ENCODE measurements at regions not wholly inside any gene's neighbourhood (a gene's known extent, or its start where the extent isn't known, plus 50 kb on each side); places are given as distances from the start of the nearest gene placed in this dataset.

GRCh38 chr2:146229508-146230155 lies 1615.2 kb upstream of the ACVR2A start:
- Histone ChIP-seq H3K9me3 (ENCODE audit: control insufficient read depth in 1 of 2, insufficient read depth in 1 of 2, low read length in 2 of 2) (peaks cover 0 to 3% of the 10 kb centered on the region in 2 experiments), H3K27me3 (ENCODE audit: control insufficient read depth in 1 of 2, insufficient read depth in 2 of 2, low read length in 2 of 2) (no peaks in the 10 kb centered on the region), H3K4me3 (ENCODE audit: low read length) (no peak overlapping the region), H3K4me1 (ENCODE audit: insufficient read depth, low read length) (no peaks in the 10 kb centered on the region), H3K27ac (ENCODE audit: low read depth in 1 of 2, low read length in 2 of 2) (no peak overlapping the region), H3K36me3 (ENCODE audit: insufficient read depth, low read length) (no peaks in the 10 kb centered on the region)
- intact Hi-C loops (cut with DNase I, micrococcal nuclease): no loop called here
- H3K4me3 Mint-ChIP-seq: no peak overlapping the region
- POLR2A ChIA-PET: no interaction called here
- ATAC-seq (ENCODE audit: poor library complexity) (no peak), DNase-seq (no peak)
- TF ChIP-seq, protein P1, sequence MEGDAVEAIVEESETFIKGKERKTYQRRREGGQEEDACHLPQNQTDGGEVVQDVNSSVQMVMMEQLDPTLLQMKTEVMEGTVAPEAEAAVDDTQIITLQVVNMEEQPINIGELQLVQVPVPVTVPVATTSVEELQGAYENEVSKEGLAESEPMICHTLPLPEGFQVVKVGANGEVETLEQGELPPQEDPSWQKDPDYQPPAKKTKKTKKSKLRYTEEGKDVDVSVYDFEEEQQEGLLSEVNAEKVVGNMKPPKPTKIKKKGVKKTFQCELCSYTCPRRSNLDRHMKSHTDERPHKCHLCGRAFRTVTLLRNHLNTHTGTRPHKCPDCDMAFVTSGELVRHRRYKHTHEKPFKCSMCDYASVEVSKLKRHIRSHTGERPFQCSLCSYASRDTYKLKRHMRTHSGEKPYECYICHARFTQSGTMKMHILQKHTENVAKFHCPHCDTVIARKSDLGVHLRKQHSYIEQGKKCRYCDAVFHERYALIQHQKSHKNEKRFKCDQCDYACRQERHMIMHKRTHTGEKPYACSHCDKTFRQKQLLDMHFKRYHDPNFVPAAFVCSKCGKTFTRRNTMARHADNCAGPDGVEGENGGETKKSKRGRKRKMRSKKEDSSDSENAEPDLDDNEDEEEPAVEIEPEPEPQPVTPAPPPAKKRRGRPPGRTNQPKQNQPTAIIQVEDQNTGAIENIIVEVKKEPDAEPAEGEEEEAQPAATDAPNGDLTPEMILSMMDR (IDR thresholded peaks at IDR 0.05): no peak
- peaks cover 12% of the 10 kb centered on the region for H3K9me3 Mint-ChIP-seq
- no peaks in the 10 kb centered on the region for H3K36me3 Mint-ChIP-seq (ENCODE audit: low read depth)
- CTCF ChIA-PET: no interaction called here
- H3K27me3 Mint-ChIP-seq: no peaks in the 10 kb centered on the region
- H3K4me1 Mint-ChIP-seq (ENCODE audit: low read depth): no peaks in the 10 kb centered on the region
- H3K27ac Mint-ChIP-seq: no peak overlapping the region

GRCh38 chr2:146228466-146229058 lies 1616.3 kb upstream of the ACVR2A start:
- H3K9me3 ChIP-seq (ENCODE audit: control insufficient read depth in 1 of 2, insufficient read depth in 1 of 2, low read length in 2 of 2): peaks cover 0 to 3% of the 10 kb centered on the region in 2 experiments
- TF ChIP-seq, protein P1 (IDR thresholded peaks at IDR 0.05): no peak
- no peak overlapping the region for H3K4me3 Mint-ChIP-seq
- peaks cover 12% of the 10 kb centered on the region for H3K9me3 Mint-ChIP-seq
- intact Hi-C loops (cut with DNase I, micrococcal nuclease): no loop called here
- H3K4me3 ChIP-seq (ENCODE audit: low read length): no peak overlapping the region
- ATAC-seq (ENCODE audit: poor library complexity): no peak
- H3K4me1 Mint-ChIP-seq (ENCODE audit: low read depth): no peaks in the 10 kb centered on the region
- CTCF ChIA-PET: no interaction called here
- no peaks in the 10 kb centered on the region for H3K27me3 Mint-ChIP-seq
- no peaks in the 10 kb centered on the region for H3K27me3 ChIP-seq (ENCODE audit: control insufficient read depth in 1 of 2, insufficient read depth in 2 of 2, low read length in 2 of 2)
- H3K36me3 ChIP-seq (ENCODE audit: insufficient read depth, low read length): no peaks in the 10 kb centered on the region
- no peaks in the 10 kb centered on the region for H3K4me1 ChIP-seq (ENCODE audit: insufficient read depth, low read length)
- no peak overlapping the region for H3K27ac ChIP-seq (ENCODE audit: low read depth in 1 of 2, low read length in 2 of 2)
- no peak for DNase-seq
- H3K36me3 Mint-ChIP-seq (ENCODE audit: low read depth): no peaks in the 10 kb centered on the region
- no peak overlapping the region for H3K27ac Mint-ChIP-seq
- POLR2A ChIA-PET: no interaction called here

DNA sequence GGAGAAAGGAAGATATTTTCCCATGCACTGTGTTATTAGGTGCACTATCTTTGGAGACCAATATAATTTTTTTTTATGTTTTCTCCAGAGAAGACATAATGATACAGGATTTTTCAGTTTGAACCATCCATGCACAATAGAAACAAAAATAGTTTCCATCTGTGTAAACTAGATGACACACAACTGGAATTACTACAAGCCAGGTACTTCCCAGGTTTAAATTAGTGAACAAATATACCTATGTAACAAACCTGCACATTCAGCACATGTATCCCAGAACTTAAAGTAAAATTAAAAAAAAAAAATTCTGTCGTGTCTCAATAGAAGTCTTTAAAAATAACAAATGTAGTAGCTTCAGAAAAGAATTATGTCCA lies 1616.8 kb upstream of the ACVR2A start:
- no peak overlapping the region for H3K4me3 ChIP-seq (ENCODE audit: low read length)
- H3K4me1 Mint-ChIP-seq (ENCODE audit: low read depth): no peaks in the 10 kb centered on the region
- CTCF ChIA-PET: no interaction called here
- H3K27me3 ChIP-seq (ENCODE audit: control insufficient read depth in 1 of 2, insufficient read depth in 2 of 2, low read length in 2 of 2): no peaks in the 10 kb centered on the region
- no peak overlapping the region for H3K27ac Mint-ChIP-seq
- H3K4me3 Mint-ChIP-seq: no peak overlapping the region
- ATAC-seq (ENCODE audit: poor library complexity): no peak
- intact Hi-C loops (cut with DNase I, micrococcal nuclease): no loop called here
- peaks cover 0 to 3% of the 10 kb centered on the region in 2 experiments for H3K9me3 ChIP-seq (ENCODE audit: control insufficient read depth in 1 of 2, insufficient read depth in 1 of 2, low read length in 2 of 2)
- H3K27ac ChIP-seq (ENCODE audit: low read depth in 1 of 2, low read length in 2 of 2): no peak overlapping the region
- TF ChIP-seq, protein P1 (IDR thresholded peaks at IDR 0.05): no peak
- H3K36me3 Mint-ChIP-seq (ENCODE audit: low read depth): no peaks in the 10 kb centered on the region
- H3K9me3 Mint-ChIP-seq: peaks cover 12% of the 10 kb centered on the region
- POLR2A ChIA-PET: no interaction called here
- no peaks in the 10 kb centered on the region for H3K27me3 Mint-ChIP-seq
- no peaks in the 10 kb centered on the region for H3K4me1 ChIP-seq (ENCODE audit: insufficient read depth, low read length)
- no peaks in the 10 kb centered on the region for H3K36me3 ChIP-seq (ENCODE audit: insufficient read depth, low read length)
- DNase-seq: no peak
